T-helper 9 cell (primary cell): ENCODE measurements at regions not wholly inside any gene's neighbourhood (a gene's known extent, or its start where the extent isn't known, plus 50 kb on each side); places are given as distances from the start of the nearest gene placed in this dataset.
"Not testable (repeated sequence)": the region's sequence is repeated elsewhere in the genome, so short reads cannot be mapped to it uniquely, and the experiment has no call there.

ENCODE experiments used
- DNase-seq: peaks from one replicate; pipeline ENCODE4 v3.0.0-alpha.2; 2020

GRCh38 chr2:125736306-125736705 is 919.7 kb upstream of the GYPC start:
- no peak for DNase-seq

GRCh38 chr2:125745514-125745913 is 910.4 kb upstream of the GYPC start:
- DNase-seq, result no peak

- no peak for DNase-seq
Measured at GRCh38 chr2:125746321-125747164, 909.4 kb upstream of the GYPC start.

GRCh38 chr2:125747165-125747425 is 908.9 kb upstream of the GYPC start:
- DNase-seq, result no peak

- DNase-seq, result no peak
Measured at GRCh38 chr2:125756431-125756830, 899.5 kb upstream of the GYPC start.

- no peak for DNase-seq
Measured at GRCh38 chr2:125796784-125797183, 859.2 kb upstream of the GYPC start.

GRCh38 chr2:125797192-125797591 is 858.8 kb upstream of the GYPC start:
- DNase-seq, result no peak

- no peak for DNase-seq
Measured at GRCh38 chr2:125822746-125823145, 833.2 kb upstream of the GYPC start.

- DNase-seq, result not testable (repeated sequence)
Measured at GRCh38 chr2:125825781-125826180, 830.2 kb upstream of the GYPC start.

GRCh38 chr2:125837128-125837527 is 818.8 kb upstream of the GYPC start:
- DNase-seq, result no peak

GRCh38 chr2:125837611-125838010 is 818.3 kb upstream of the GYPC start:
- no peak for DNase-seq

- DNase-seq, result no peak
Measured at GRCh38 chr2:125839945-125840344, 816.0 kb upstream of the GYPC start.

- DNase-seq, result no peak
Measured at GRCh38 chr2:125842041-125842440, 813.9 kb upstream of the GYPC start.

GRCh38 chr2:125850541-125850940 is 805.4 kb upstream of the GYPC start:
- no peak for DNase-seq

GRCh38 chr2:125852364-125852763 is 803.6 kb upstream of the GYPC start:
- DNase-seq, result no peak

- DNase-seq, result no peak
Measured at GRCh38 chr2:125853626-125854025, 802.3 kb upstream of the GYPC start.

GRCh38 chr2:125855204-125855603 is 800.8 kb upstream of the GYPC start:
- DNase-seq, result no peak

- no peak for DNase-seq
Measured at GRCh38 chr2:125857971-125858794, 797.8 kb upstream of the GYPC start.

- DNase-seq, result no peak
Measured at GRCh38 chr2:125861461-125861860, 794.5 kb upstream of the GYPC start.

GRCh38 chr2:125867908-125868307 is 788.0 kb upstream of the GYPC start:
- no peak for DNase-seq

- no peak for DNase-seq
Measured at GRCh38 chr2:125870264-125870663, 785.7 kb upstream of the GYPC start.

GRCh38 chr2:125870746-125871145 is 785.2 kb upstream of the GYPC start:
- no peak for DNase-seq

- no peak for DNase-seq
Measured at GRCh38 chr2:125874564-125874963, 781.4 kb upstream of the GYPC start.

- no peak for DNase-seq
Measured at GRCh38 chr2:125885340-125885739, 770.6 kb upstream of the GYPC start.
